HG02938 (cell line): ENCODE measurements at regions not wholly inside any gene's neighbourhood (a gene's known extent, or its start where the extent isn't known, plus 50 kb on each side); places are given as distances from the start of the nearest gene placed in this dataset.
A peak's percentile ranks its signal among the peaks of the same experiment; 100 is the strongest.

Source experiments
- ATAC-seq: cut with Tn5 transposase; IDR thresholded peaks from one replicate; pipeline ENCODE4 v1.9.1; 2021; ENCODE audit warnings: mild to moderate bottlenecking, moderate library complexity; ENCODE audit not compliant: unreplicated experiment

- no peak for ATAC-seq
Measured at GRCh38 chr20:39946053-39946810, 742.8 kb downstream of the MAFB start.

GRCh38 chr20:39944861-39945260 is 744.2 kb downstream of the MAFB start:
- peak; percentile 73 for ATAC-seq

- no peak for ATAC-seq
Measured at GRCh38 chr20:39943336-39943735, 745.7 kb downstream of the MAFB start.

- ATAC-seq: no peak
Measured at GRCh38 chr20:39941245-39941644, 747.8 kb downstream of the MAFB start.

- ATAC-seq: no peak
Measured at GRCh38 chr20:39939241-39939865, 749.7 kb downstream of the MAFB start.

GRCh38 chr20:39936401-39936800 is 752.6 kb downstream of the MAFB start:
- no peak for ATAC-seq

- no peak for ATAC-seq
Measured at GRCh38 chr20:39935901-39936300, 753.1 kb downstream of the MAFB start.

GRCh38 chr20:39916236-39916765 is 772.7 kb downstream of the MAFB start:
- ATAC-seq: no peak

GRCh38 chr20:39913274-39913673 is 775.8 kb downstream of the MAFB start:
- ATAC-seq: no peak

GRCh38 chr20:39911497-39911896 is 777.5 kb downstream of the MAFB start:
- no peak for ATAC-seq

GRCh38 chr20:39910536-39910935 is 778.5 kb downstream of the MAFB start:
- no peak for ATAC-seq

- ATAC-seq: no peak
Measured at GRCh38 chr20:39909447-39909846, 779.6 kb downstream of the MAFB start.

GRCh38 chr20:39904476-39905112 is 784.4 kb downstream of the MAFB start:
- ATAC-seq: no peak

- ATAC-seq: no peak
Measured at GRCh38 chr20:39903806-39904465, 785.1 kb downstream of the MAFB start.

GRCh38 chr20:39899881-39900280 is 789.2 kb downstream of the MAFB start:
- ATAC-seq: no peak

GRCh38 chr20:39898467-39898852 is 790.6 kb downstream of the MAFB start:
- ATAC-seq: no peak

GRCh38 chr20:39897781-39898466 is 791.1 kb downstream of the MAFB start:
- ATAC-seq: no peak

- ATAC-seq: no peak
Measured at GRCh38 chr20:39897058-39897457, 792.0 kb downstream of the MAFB start.

GRCh38 chr20:39894067-39894466 is 795.0 kb downstream of the MAFB start:
- ATAC-seq: no peak

GRCh38 chr20:39893003-39893685 is 795.9 kb downstream of the MAFB start:
- ATAC-seq: no peak
